Caco-2 (cell line): ENCODE measurements at regions not wholly inside any gene's neighbourhood (a gene's known extent, or its start where the extent isn't known, plus 50 kb on each side); places are given as distances from the start of the nearest gene placed in this dataset.

Experiments used
- BruUV-seq: library from RNA; stranded (reverse); fragments of 400-500 nt; replicated peaks from 2 replicates; lab custom pipeline; 2021; lab: Mats Ljungman, UMichigan
- CTCF ChIA-PET: fragments of 300-600 bp; sonication (Branson Sonifier 250); formaldehyde crosslinking; loops from one replicate; lab custom pipeline; 2022; ENCODE audit warnings: antibody characterized with exemption; lab: Charles Lee
- POLR2A ChIA-PET: fragments of 300-600 bp; sonication (Branson Sonifier 250); formaldehyde crosslinking; loops from one replicate; lab custom pipeline; 2022; ENCODE audit warnings: antibody characterized with exemption; lab: Charles Lee
- DNase-seq, 2 experiments: peaks; one replicate each; pipeline versions ENCODE4 v3.0.0 to v3.0.0-alpha.2; 2020 to 2022
- H3K27me3 ChIP-seq: replicated peaks from 2 replicates; pipeline ENCODE4 v1.6.0; 2011; ENCODE audit warnings: low read length; ENCODE audit not compliant: control insufficient read depth, insufficient read depth
- H3K36me3 ChIP-seq: 2 replicates; pipeline ENCODE4 v1.5.1; 2011; ENCODE audit warnings: low read length; ENCODE audit not compliant: control insufficient read depth, insufficient read depth
- H3K4me1 ChIP-seq: fragments of 250-450 bp; sonication (Bioruptor Pico); 2 replicates; pipeline ENCODE4 v1.5.1; 2020; ENCODE audit warnings: mild to moderate bottlenecking
- H3K4me3 ChIP-seq: 2 replicates; pipeline ENCODE4 v1.5.1; 2011; ENCODE audit warnings: low read depth, mild to moderate bottlenecking, control low read depth, low read length
- H3K9me3 ChIP-seq: fragments of 250-450 bp; sonication (Bioruptor Pico); 2 replicates; pipeline ENCODE4 v1.5.1; 2020; ENCODE audit warnings: mild to moderate bottlenecking, moderate library complexity
- H3K27ac Mint-ChIP-seq: one replicate; pipeline ENCODE4 v1.8.0; 2022; ENCODE audit warnings: mixed read lengths; ENCODE audit not compliant: unreplicated experiment
- H3K27me3 Mint-ChIP-seq: one replicate; pipeline ENCODE4 v1.8.0; 2022; ENCODE audit warnings: mixed read lengths; ENCODE audit not compliant: insufficient read depth, unreplicated experiment
- H3K36me3 Mint-ChIP-seq: one replicate; pipeline ENCODE4 v1.8.0; 2022; ENCODE audit warnings: mild to moderate bottlenecking, mixed read lengths; ENCODE audit not compliant: insufficient read depth, unreplicated experiment
- H3K4me1 Mint-ChIP-seq: one replicate; pipeline ENCODE4 v1.8.0; 2022; ENCODE audit warnings: low read depth, mixed read lengths; ENCODE audit not compliant: unreplicated experiment
- H3K4me3 Mint-ChIP-seq: one replicate; pipeline ENCODE4 v1.8.0; 2022; ENCODE audit warnings: mild to moderate bottlenecking, moderate library complexity, mixed read lengths; ENCODE audit not compliant: unreplicated experiment
- H3K9me3 Mint-ChIP-seq: one replicate; pipeline ENCODE4 v1.8.0; 2022; ENCODE audit warnings: mixed read lengths; ENCODE audit not compliant: unreplicated experiment
- intact Hi-C: fragments of 100-400 bp; cut with micrococcal nuclease; formaldehyde crosslinking; loops from one replicate; pipeline ENCODE4 v1.10.0; 2022; ENCODE audit not compliant: unreplicated experiment
- TF ChIP-seq, protein P1 (sequence below), 2 experiments: fragments of 200-600 bp in 1 of 2; IDR thresholded peaks; 1 replicate in 1 of 2; 2 replicates in 1 of 2; pipeline versions ENCODE4 v1.5.1 to v1.8.0; 2011 to 2022; ENCODE audit warnings: antibody characterized with exemption in 1 of 2, control low read depth in 1 of 2, inconsistent platforms in 1 of 2, low read depth in 1 of 2, low read length in 1 of 2, mild to moderate bottlenecking in 1 of 2, moderate library complexity in 1 of 2; ENCODE audit not compliant: insufficient read depth in 1 of 2, severe bottlenecking in 1 of 2, unreplicated experiment in 1 of 2

DNA sequence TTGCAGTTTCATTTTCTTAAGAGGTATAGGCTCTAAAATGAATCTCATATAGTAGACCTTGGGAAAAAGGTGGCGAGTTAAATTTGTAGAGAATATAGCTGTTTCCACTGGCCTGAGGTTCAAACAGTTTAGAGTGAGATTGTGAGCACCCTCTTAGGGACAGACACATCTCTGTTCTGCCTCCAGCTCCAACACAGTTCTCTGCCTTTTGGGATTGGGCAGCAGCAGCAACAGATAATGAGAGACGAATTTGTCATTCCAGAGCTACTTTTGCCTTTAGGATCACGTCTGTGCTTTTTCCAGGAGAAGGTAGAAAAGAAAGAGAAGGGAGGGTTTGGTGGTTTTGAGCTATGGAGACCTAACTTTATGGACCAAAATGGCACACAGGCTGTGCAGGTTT, 289.4 kb downstream of the PRL start:
- intact Hi-C loops = no loop called here
- no peak for DNase-seq
- peaks cover 9% of the 10 kb centered on the region; the same call in 1 of the 2 replicates for H3K4me1 ChIP-seq
- H3K27ac Mint-ChIP-seq = no peak overlapping the region
- H3K4me3 Mint-ChIP-seq = no peak overlapping the region
- no peaks in the 10 kb centered on the region for H3K36me3 ChIP-seq
- TF ChIP-seq, protein P1, sequence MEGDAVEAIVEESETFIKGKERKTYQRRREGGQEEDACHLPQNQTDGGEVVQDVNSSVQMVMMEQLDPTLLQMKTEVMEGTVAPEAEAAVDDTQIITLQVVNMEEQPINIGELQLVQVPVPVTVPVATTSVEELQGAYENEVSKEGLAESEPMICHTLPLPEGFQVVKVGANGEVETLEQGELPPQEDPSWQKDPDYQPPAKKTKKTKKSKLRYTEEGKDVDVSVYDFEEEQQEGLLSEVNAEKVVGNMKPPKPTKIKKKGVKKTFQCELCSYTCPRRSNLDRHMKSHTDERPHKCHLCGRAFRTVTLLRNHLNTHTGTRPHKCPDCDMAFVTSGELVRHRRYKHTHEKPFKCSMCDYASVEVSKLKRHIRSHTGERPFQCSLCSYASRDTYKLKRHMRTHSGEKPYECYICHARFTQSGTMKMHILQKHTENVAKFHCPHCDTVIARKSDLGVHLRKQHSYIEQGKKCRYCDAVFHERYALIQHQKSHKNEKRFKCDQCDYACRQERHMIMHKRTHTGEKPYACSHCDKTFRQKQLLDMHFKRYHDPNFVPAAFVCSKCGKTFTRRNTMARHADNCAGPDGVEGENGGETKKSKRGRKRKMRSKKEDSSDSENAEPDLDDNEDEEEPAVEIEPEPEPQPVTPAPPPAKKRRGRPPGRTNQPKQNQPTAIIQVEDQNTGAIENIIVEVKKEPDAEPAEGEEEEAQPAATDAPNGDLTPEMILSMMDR (IDR thresholded peaks at IDR 0.05; ENCODE audit: insufficient read depth in 1 of 2, low read depth in 1 of 2, low read length in 1 of 2, severe bottlenecking in 1 of 2, unreplicated experiment in 1 of 2) = no peak
- no peaks in the 10 kb centered on the region for H3K9me3 ChIP-seq
- no peaks in the 10 kb centered on the region for H3K36me3 Mint-ChIP-seq
- no peak overlapping the region for H3K4me3 ChIP-seq
- ChIA-PET POLR2A (no interaction called here), CTCF (interaction anchor here (0.6 kb wide), 1 partner anchor 232 kb away, joined by 3 read pairs; no protein-coding TSS in a partner anchor)
- H3K27me3 ChIP-seq = no peaks in the 10 kb centered on the region
- H3K9me3 Mint-ChIP-seq = no peaks in the 10 kb centered on the region
- no TSS peak for BruUV-seq
- no peaks in the 10 kb centered on the region for H3K4me1 Mint-ChIP-seq
- no peaks in the 10 kb centered on the region for H3K27me3 Mint-ChIP-seq

DNA sequence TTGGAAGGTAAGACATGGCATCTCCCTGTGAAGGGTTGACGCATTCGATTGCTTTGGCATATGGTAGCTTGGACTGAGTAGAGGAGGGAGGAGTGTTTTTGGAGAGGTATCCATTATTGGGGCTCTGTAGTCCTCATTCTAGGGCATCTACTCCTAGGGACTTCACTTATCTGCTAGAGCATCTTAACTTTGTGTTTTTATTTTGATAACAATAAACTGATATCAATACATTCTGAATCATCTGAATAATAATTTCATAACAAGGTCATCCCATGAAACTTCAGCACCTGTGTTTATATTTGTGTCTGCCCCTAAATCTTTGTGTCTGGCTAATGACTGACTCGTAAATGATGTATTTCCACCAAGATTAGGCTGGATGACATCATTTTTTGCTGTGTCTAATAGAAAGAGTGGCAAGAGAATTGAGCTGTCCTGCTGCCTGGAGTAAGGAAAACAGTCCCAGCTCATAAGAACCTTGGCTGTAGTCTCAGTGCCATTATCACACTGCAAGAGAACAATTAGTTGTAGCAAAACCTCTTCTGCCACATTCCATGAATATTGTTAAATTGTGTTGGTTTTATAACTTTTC, 288.5 kb downstream of the PRL start:
- H3K36me3 Mint-ChIP-seq = no peaks in the 10 kb centered on the region
- ChIA-PET POLR2A (no interaction called here), CTCF (no interaction called here)
- peaks cover 9% of the 10 kb centered on the region; the same call in 1 of the 2 replicates for H3K4me1 ChIP-seq
- no peak overlapping the region for H3K27ac Mint-ChIP-seq
- no TSS peak for BruUV-seq
- DNase-seq = no peak
- no peaks in the 10 kb centered on the region for H3K4me1 Mint-ChIP-seq
- H3K9me3 ChIP-seq = no peaks in the 10 kb centered on the region
- H3K4me3 ChIP-seq = no peak overlapping the region
- H3K9me3 Mint-ChIP-seq = no peaks in the 10 kb centered on the region
- no peaks in the 10 kb centered on the region for H3K27me3 ChIP-seq
- no peak overlapping the region for H3K4me3 Mint-ChIP-seq
- TF ChIP-seq, protein P1 (IDR thresholded peaks at IDR 0.05; ENCODE audit: insufficient read depth in 1 of 2, low read depth in 1 of 2, low read length in 1 of 2, severe bottlenecking in 1 of 2, unreplicated experiment in 1 of 2) = no peak
- no peaks in the 10 kb centered on the region for H3K36me3 ChIP-seq
- intact Hi-C loops = no loop called here
- no peaks in the 10 kb centered on the region for H3K27me3 Mint-ChIP-seq

DNA sequence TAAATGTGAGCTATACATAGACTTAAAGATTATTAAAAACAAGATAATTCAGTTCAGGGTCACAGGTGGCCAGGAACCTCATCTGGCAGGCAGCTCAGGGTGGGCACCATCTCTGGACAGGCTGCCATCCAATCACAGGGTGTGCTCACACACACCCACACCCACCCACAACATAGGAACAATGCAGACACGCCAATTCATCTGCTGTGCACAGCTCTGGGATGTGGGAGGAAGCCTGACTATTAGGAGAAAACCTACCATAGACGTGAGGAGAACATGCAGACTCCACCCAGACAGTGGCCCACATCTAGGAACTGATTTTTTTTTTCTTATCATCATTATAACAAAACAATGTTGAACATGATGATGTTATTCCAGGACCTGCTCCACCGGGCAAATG, 286.7 kb downstream of the PRL start:
- H3K27ac Mint-ChIP-seq = no peak overlapping the region
- ChIA-PET CTCF (no interaction called here), POLR2A (no interaction called here)

More for the DNA sequence above, 286.7 kb downstream of the PRL start:
- no peak for DNase-seq
- intact Hi-C loops = no loop called here
- no TSS peak for BruUV-seq
- Mint-ChIP-seq H3K27me3 (no peaks in the 10 kb centered on the region), H3K4me1 (no peaks in the 10 kb centered on the region), H3K36me3 (no peaks in the 10 kb centered on the region), H3K9me3 (no peaks in the 10 kb centered on the region), H3K4me3 (no peak overlapping the region)
- H3K27me3 ChIP-seq = no peaks in the 10 kb centered on the region
- no peaks in the 10 kb centered on the region for H3K36me3 ChIP-seq
- TF ChIP-seq, protein P1 (IDR thresholded peaks at IDR 0.05; ENCODE audit: insufficient read depth in 1 of 2, low read depth in 1 of 2, low read length in 1 of 2, severe bottlenecking in 1 of 2, unreplicated experiment in 1 of 2) = no peak
- no peaks in the 10 kb centered on the region for H3K9me3 ChIP-seq
- H3K4me3 ChIP-seq = no peak overlapping the region
- H3K4me1 ChIP-seq = peaks cover 9% of the 10 kb centered on the region; the same call in 1 of the 2 replicates
